ENCODE measurements at regions not wholly inside any gene's neighbourhood (a gene's known extent, or its start where the extent isn't known, plus 50 kb on each side); places are given as distances from the start of the nearest gene placed in this dataset.

DNA sequence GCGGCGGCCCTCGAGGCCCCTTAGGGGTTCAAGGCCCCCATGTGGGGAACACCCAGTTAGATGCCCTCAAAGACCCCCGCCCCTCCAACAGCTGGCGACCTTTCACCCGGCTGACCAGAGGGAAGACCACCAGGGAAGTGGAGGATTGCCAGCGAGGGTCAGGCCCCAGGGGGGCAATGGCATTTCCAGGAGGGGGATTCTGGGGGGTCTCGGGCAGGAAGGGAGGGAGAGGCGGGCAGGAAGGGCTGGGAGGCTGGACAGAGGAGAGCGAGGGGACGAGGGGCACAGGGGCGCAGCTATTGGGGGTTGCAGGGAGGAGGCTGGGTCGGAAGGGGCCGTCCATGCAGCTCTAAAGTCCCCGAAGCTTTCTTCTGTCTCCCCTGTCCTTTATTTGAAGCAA is 139.5 kb downstream of the C16orf95 start:
- no peak for DNase-seq (ENCODE audit: low read depth in 2 of 2)

DNA sequence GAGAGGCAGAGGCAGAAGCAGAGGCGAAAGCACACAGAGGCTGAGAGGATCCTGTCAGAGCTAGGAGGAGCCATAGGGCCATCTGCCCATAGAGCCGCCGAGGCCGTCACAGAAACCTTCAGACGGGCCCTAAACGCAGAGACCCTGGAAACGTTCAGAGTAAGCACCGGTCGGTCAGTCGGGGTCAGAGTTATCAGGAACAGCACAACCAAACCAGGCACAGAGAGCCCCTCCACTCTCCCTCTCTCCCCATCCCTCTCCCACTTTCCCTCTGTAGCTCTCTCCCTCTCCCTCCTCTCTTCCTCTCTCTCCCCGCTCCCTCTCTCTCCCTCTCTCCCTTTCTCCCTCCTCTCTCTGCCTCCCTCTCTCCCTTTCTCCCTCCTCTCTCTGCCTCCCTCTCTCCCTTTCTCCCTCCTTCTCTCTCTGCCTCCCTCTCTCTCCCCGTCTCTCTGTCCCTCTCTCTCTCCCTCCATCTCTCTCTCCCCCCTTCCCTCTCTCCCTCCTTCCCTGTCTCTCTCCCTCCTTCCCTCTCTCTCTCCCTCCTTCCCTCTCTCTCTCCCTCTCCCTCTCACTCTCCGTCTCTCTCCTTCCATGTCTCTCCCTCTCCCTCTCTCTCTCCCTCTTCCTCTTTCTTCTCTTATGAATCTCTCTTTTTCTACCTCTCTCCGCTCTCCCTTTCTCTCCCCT is 138.9 kb downstream of the C16orf95 start:
- no peak for DNase-seq (ENCODE audit: low read depth in 2 of 2)

DNA sequence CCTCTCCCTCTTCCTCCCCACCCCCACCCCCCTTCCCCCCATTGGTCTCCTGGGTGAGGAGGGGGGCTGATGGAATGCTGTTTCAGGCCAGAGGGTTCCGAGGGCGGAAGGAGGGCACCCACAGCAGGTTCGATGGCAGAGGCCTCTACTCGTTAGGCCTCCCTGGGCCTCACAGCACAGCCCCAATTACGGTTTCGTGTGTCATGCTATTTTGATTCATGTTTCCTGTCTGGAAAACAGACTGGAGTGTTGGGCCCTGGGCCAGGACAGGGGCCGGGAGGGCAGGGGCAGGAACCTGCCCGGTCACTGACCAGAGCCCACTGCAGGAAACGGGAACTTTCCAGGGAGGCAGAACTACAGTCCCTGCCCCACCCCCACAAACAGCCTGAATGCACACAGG is 138.2 kb downstream of the C16orf95 start:
- no peak for DNase-seq (ENCODE audit: low read depth in 2 of 2)

DNA sequence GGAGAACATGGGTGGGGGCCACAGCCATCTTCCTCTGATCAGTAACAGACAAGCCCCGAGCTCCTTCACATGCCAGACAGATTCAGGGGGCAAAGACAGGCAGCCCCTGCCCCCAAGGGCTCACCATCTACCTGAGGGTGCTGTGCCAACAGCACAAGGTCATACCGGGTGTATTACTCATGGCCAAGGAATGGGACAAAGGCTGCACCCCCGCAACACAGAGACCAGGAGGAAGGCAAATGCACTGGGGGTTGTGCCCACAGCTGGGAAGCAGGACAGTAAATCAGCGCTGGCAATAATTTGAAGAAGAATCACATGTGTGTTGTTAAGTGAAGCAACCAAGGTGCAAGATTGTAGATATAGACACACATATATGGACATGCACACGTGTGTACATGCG is 137.1 kb downstream of the C16orf95 start:
- no peak for DNase-seq (ENCODE audit: low read depth in 2 of 2)

DNA sequence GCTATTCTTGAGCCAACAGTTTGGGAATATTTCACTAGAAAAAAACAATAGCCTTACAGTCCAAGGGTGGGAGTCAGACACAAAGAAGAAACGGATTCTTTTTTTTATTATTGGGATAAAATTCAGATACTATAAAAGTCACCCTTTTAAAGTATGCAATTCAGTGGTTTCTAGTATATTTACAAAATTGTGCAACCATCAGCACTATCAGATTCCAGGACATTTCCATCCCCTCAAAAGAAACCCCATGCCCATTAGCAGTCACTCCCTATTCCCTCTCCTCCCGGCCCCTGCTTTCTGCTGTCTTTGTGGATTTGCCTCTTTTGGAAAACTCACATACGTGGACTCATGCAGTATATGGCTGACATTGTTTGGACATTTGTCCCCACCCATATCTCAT is 134.4 kb downstream of the C16orf95 start:
- DNase-seq (ENCODE audit: low read depth in 2 of 2) = no peak

DNA sequence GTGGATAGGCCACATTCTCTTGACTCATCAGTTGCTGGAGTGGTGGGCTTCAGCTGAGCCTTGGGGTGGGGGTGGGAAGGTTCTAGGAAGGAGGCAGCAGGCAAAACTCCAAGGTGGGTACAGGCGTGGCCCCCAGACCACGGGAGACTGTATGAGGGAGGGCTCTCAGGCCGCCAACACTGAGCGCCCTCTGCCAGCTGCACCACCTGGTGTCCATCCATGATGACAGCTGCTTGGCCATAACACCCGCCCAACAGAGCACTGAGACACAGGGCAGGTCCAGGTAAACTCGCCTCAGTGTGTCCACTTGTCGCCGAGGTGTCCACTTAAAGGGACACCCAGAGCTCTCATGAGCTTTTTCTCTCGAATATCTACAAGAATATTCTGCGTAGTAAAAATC is 133.5 kb downstream of the C16orf95 start:
- DNase-seq (ENCODE audit: low read depth in 2 of 2) = no peak

DNA sequence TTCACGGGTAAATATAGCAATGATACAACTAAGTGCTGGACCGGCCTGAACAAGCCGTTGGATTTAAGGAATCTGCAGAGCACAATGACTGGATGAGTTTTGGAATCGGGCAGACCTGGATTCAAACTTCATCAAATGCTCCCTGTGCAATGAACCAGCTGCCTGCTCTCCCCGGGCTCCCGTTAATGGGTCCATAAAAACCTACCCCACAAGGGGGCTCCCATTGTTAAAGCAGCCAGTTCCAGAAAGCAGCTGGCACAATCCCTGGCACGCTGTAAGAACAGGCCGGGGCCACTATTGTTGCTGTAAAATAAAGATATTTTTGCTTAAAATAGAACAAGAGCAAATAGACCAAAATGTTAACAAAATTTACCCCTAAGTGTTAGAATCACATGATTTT is 131.9 kb downstream of the C16orf95 start:
- no peak for DNase-seq (ENCODE audit: low read depth in 2 of 2)

DNA sequence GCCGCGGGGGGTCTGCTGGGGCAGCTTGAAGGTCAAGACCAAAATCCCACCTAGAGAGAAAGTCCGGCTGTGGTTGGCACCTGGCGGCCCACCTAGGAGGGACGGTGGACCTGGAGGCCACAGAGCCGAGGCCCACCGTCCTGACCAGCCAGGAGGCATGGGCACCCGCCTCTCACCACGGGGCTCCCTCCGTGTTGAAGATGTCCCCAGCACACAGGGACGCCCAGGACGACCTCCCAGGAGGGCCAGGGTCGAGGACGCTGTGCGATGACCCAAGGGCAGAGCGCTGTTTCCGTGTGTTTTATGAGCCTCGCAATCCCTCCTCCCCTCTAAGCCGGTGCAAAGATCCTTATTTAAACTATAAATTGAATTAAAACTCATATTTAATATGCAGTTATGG is 131.2 kb downstream of the C16orf95 start:
- DNase-seq (ENCODE audit: low read depth in 2 of 2) = no peak

DNA sequence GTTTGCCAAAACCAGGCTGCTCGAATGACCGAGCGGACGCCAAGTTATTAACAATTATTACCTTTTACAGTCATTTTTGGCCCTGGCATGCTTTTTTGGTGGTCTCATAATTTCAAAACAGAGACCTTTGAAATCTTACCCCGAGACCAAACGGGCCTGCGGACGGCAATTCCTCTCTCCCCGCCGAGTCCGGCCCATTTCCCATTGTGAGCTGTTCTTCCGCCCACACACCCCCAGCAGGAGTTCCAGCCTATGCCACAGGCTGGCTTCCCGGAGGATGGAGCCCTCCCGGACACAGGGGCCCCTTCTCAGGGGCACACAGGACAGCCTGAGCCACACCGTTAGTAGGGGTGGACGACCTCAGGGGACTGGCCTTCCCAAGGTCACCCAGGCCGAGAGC is 130.7 kb downstream of the C16orf95 start:
- DNase-seq (ENCODE audit: low read depth in 2 of 2) = no peak

DNA sequence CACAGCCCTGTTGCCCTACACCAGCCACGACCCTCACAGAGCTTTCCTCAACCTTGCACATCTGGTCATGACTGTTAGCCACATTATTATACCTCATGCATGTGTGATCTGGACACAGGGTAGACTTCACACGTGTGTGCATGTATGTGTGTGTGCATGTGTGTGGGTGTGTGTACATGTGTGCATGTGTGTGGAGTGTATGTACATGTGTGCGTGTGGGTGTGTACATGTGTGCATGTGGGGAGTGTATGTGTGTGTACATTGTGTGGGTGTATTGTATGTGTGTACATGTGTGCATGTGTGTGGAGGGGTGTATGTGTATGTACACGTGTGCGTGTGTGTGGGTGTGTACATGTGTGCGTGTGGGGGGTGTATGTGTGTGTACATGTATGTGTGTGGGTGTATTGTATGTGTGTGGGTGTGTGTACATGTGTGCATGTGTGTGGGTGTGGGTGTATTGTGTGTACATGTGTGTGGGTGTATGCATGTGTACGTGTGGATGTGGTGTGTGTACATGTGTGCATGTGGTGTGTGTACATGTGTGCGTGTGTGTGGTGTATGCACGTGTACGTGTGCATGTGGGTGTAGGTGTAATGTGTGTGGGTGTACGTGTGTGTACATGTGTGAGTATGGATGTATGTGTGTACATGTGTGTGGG is 130.2 kb downstream of the C16orf95 start:
- DNase-seq (ENCODE audit: low read depth in 2 of 2) = no peak

DNA sequence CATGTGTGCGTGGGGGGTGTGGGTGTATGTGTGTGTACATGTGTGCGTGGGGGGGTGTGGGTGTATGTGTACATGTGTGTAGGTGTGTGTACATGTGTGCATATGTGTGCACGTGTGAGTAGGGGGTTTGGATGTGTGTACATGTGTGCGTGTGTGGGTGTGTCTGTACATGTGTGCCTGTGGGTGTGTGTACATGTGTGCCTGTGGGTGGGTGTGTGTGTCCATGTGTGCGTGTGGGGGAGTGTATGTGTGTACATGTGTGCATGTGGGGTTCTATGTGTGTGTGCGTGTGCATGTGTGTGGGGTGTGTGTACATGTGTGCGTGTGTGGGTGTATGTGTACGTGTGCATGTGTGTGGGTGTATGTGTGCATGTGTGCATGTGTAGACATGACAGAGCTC is 129.1 kb downstream of the C16orf95 start:
- no peak for DNase-seq (ENCODE audit: low read depth in 2 of 2)

DNA sequence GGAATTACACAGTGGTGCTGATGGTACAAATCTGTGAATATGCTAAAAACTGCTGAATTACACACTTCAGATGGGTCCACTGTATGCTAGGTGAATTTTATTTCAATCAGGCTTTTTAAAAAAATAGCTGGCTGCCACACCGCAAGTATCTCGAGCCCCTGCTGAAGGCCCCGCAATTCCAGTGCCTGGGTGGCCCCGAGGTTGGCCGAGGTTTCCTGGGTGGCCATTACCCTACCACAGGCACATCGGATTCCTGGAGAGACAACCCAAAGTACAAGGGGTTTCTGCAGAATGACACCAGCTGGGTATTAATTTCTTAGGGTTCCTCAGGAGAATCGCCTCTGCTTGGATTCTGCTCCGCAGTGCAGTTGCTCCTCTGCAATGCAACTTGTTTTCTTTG is 127.8 kb downstream of the C16orf95 start:
- no peak for DNase-seq (ENCODE audit: low read depth in 2 of 2)

DNA sequence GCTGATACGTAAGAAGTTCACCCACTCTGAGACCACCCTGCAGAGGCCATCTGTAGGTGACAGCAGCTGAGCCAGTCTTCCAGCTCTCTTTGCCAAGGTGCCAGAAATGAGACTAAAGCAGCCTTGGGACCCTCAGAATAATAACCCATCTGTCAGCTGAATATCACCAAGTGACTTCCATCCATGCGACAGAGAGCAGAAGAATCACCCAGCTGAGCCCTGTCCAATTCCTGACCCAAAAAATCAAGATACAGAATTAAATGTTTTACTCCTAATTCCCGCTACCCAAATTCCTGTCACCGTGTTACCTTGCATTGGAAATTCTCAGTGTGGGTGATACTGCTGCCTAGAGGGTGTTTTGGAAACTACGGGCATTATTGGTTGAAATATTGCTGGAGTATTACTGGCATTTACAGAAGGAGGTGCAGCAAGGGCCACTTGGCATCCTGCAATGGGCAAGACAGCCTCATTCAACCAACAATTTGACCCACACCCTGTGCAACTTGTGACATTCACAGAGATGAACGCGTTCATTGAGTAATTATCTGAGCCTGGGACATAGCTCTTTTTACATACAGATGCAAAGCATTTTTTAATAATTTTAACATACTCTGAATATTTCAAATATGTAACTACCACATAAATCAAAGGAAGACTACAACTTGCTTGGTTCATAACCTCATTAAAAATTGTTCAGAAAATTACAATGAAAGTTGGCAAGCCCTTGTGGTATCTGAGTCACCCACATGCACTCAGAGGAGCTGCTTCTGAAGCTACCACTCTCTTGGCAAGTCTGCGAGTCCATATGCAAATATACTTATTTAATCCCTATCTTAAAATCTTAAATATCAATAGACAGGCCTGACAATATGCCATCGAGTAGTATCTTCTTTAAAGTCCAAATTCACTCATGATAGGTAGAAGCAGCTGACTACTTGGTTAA is 126.6 kb downstream of the C16orf95 start:
- no peak for DNase-seq (ENCODE audit: low read depth in 2 of 2)

DNA sequence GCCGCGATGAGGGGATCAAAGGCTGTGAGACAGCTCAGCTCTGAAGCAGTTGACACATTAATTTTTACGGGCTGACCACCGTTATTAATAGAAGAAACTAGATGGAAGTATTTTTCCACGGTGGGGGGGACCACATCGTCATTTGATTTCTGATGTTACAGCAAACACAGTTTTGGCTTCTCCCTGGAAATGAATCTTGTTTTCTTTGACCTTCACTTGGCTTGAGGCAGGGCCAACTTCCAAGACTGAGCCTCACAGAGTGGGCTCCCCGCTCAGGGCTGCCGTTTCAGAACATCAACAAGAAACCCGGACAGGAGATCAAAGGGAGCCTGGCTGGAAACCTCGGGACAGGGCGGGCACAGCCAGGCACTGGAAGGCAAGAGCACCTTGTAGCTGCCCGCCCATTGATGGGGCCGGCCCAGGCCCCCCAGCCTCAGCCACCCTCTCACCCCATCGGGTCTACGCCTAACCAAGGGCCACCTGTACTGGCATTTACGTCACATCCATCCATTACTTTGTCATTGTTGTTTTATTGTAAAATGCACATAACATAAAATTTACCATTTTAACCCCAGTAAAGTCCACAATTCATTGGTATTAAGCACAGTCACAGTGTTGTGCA is 124.6 kb downstream of the C16orf95 start:
- DNase-seq (ENCODE audit: low read depth in 2 of 2) = no peak

DNA sequence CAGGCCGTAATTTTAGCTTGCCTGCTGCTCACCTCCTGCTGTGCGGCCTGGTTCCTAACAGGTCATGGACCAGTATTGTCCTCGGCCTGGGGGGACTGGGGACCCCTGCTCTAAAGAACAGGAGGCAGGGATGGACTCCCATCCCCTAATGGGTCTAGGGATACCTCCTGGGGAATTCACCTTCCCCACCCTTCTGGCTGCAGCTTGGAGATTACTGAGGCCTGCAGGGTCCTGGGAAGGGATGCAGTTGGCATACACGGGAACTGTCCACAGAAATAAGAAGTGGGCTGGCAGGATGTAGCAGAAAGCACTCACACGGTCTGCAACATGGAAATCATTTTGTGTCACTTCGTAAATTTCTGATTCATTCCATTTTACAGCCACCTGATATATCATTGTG is 123.0 kb downstream of the C16orf95 start:
- no peak for DNase-seq (ENCODE audit: low read depth in 2 of 2)

DNA sequence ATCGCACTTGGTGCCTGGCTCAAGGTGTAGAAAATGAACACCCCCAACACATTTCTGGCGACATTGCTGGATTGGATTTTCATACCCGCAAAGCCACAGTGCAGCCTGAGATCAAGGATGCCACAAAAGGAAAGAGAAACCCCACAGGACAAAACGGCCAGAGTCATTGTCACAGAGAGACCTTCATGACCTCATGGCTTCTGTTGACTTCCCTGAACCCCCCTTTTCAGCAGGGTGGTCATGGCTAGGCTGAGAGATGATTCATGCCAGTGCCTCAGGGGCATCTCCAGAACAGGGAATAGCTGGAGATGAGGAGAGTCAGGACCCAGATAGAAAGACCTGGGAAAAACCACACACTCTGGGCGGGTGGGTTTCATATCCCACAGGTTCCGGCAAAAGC is 122.0 kb downstream of the C16orf95 start:
- DNase-seq (ENCODE audit: low read depth in 2 of 2) = no peak

DNA sequence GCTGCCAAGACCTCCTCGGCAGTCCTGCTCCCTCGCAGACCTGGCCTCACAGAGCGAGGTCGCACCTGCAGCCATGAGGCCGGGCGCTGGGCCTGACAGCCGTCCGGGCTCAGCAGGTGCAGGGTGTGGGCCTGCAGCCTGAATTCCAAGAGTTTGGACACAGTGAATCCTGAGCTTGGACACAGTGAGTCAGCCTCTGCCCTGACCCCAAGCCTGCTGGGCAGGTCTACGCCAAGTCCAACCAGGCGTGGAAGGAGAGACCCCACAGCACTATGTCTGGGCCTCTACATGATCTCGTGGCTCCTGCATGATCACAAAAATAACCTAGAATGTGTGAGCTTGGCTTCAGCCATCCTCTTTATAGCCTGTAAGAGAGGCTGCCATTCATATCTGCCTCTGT is 121.0 kb downstream of the C16orf95 start:
- no peak for DNase-seq (ENCODE audit: low read depth in 2 of 2)

DNA sequence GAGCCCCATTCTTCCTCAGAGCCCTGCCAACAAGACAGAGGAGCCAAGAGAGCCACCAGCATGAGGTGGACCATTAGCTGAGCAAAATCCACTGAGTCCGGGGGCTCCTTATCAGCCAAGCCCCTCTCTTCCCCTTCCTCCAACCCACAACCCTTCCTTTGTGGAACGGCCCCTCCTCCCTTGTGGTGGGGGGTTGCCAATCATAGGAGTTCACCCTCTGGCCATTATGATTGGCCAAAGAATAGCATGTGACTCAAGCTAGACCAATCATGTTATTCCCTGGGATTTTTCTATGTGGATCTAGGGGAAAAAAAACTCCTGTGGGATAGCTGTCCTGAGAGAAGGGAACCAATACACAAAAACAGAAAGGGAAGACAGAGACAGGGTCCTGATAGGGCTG is 120.5 kb downstream of the C16orf95 start:
- DNase-seq (ENCODE audit: low read depth in 2 of 2) = no peak

DNA sequence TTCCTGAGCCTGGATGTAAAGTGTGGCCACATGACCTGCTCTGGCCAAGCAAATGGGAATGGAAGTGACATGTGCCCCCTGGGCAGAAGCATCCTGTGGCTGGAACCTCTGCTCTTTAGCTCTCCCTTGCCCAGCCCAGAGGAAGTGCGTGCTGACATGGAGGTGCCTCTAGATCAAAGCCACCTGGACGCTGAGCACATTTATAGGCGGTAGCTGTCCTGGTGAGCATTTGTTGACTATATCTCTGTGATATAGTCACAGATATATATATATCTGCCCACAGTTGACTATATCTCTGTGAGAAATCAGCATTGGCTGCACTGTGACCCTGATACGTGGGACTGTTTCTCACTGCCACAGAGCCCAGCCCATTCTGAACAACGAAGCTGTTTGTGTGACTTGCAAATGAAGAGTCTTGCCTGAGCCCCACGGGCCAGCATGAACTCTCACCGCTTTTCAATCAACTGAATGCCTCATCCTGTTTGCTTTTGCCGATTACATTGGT is 118.8 kb downstream of the C16orf95 start:
- no peak for DNase-seq (ENCODE audit: low read depth in 2 of 2)

DNA sequence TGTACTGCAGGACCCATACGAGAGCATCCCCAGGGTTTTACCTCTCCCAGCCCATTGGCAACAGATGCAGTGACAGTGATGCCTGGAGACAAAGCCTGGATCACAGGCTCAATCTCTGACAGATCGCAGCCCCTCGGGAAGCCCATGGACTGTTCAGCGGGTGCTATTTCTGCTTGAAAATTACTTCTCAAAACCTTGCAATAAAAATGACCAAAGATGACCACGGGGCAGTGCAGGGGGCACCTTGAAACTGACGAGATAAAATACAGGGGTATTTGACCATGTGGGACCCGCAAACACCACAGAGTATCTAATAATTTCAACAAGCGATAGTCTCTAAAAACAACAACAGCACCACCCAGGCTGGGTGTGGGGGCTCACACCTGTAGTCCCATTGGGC is 118.3 kb downstream of the C16orf95 start:
- no peak for DNase-seq (ENCODE audit: low read depth in 2 of 2)

DNA sequence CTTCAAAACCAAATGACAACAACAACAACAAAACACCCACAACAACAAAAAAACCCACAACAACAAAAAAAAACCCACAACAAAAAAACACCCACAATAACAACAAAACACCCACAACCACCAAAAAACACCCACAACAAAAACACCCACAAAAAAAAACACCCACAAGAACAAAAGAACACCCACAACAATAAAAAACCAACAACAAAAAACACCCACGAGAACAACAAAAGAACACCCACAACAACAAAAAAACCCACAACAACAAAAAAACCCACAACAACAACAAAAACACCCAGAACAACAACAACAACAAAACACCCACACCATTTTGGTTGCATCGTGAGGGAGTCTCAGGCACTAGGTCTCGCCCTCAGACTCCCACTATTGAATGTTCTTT is 117.8 kb downstream of the C16orf95 start:
- no peak for DNase-seq (ENCODE audit: low read depth in 2 of 2)

DNA sequence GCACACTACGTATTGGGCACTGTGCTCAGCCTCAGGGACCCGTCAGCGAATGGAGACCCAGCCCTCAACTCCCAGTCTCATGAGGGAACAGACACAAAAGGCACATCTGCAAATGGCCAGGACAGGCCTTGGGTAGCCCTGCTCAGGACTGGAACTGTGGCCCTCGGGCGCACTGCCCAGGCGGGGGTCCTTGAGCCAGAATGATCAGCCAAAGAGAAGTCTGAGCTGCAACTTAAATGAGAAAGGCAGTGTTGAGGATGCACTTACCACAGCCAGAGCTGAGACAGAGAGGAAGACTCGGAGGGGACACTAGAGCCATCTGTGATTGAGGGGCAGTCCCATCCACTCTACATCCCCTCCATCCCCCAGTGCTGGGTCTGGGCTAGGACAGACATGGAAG is 117.3 kb downstream of the C16orf95 start:
- no peak for DNase-seq (ENCODE audit: low read depth in 2 of 2)
